ENCODE measurements at regions not wholly inside any gene's neighbourhood (a gene's known extent, or its start where the extent isn't known, plus 50 kb on each side); places are given as distances from the start of the nearest gene placed in this dataset.

- DNase-seq (ENCODE audit: low read depth): no peak
- no peak for TF ChIP-seq CTCF (conservative IDR thresholded peaks at IDR 0.05; ENCODE audit: low read depth, low read length)
- no peak overlapping the region for H3K4me3 ChIP-seq (ENCODE audit: low read depth, low read length)
These were observed 518.1 kb downstream of the EPHA5 start for GRCh38 chr4:65152205-65152604.

GRCh38 chr4:65139998-65140397 lies 530.3 kb downstream of the EPHA5 start:
- TF ChIP-seq CTCF (conservative IDR thresholded peaks at IDR 0.05; ENCODE audit: low read depth, low read length): no peak
- DNase-seq (ENCODE audit: low read depth): no peak
- no peak overlapping the region for H3K4me3 ChIP-seq (ENCODE audit: low read depth, low read length)

- H3K4me3 ChIP-seq (ENCODE audit: low read depth, low read length): no peak overlapping the region
- no peak for DNase-seq (ENCODE audit: low read depth)
- no peak for TF ChIP-seq CTCF (conservative IDR thresholded peaks at IDR 0.05; ENCODE audit: low read depth, low read length)
These were observed 544.1 kb downstream of the EPHA5 start for GRCh38 chr4:65126200-65126599.

GRCh38 chr4:65120287-65120686 lies 550.0 kb downstream of the EPHA5 start:
- H3K4me3 ChIP-seq (ENCODE audit: low read depth, low read length): no peak overlapping the region
- DNase-seq (ENCODE audit: low read depth): no peak
- TF ChIP-seq CTCF (conservative IDR thresholded peaks at IDR 0.05; ENCODE audit: low read depth, low read length): no peak

GRCh38 chr4:65102419-65102818 lies 567.9 kb downstream of the EPHA5 start:
- H3K4me3 ChIP-seq (ENCODE audit: low read depth, low read length): no peak overlapping the region
- DNase-seq (ENCODE audit: low read depth): no peak
- TF ChIP-seq CTCF (conservative IDR thresholded peaks at IDR 0.05; ENCODE audit: low read depth, low read length): no peak

GRCh38 chr4:65096630-65097029 lies 573.7 kb downstream of the EPHA5 start:
- H3K4me3 ChIP-seq (ENCODE audit: low read depth, low read length): no peak overlapping the region
- DNase-seq (ENCODE audit: low read depth): no peak
- no peak for TF ChIP-seq CTCF (conservative IDR thresholded peaks at IDR 0.05; ENCODE audit: low read depth, low read length)

- H3K4me3 ChIP-seq (ENCODE audit: low read depth, low read length): no peak overlapping the region
- DNase-seq (ENCODE audit: low read depth): no peak
- peak; percentile 32 for TF ChIP-seq CTCF (conservative IDR thresholded peaks at IDR 0.05; ENCODE audit: low read depth, low read length)
These were observed 580.6 kb downstream of the EPHA5 start for GRCh38 chr4:65089666-65090065.

All from epithelial cell of proximal tubule (primary cell).